HepG2 (cell line): ENCODE measurements at regions not wholly inside any gene's neighbourhood (a gene's known extent, or its start where the extent isn't known, plus 50 kb on each side); places are given as distances from the start of the nearest gene placed in this dataset.

ENCODE experiments used
- ATAC-seq: fragments of 200-7000 bp; cut with Tn5 transposase; 3 replicates; pipeline ENCODE4 v1.9.1; 2020; ENCODE audit warnings: mild to moderate bottlenecking, moderate library complexity
- BruUV-seq: library from RNA; stranded (reverse); fragments of 400-500 nt; replicated peaks from 2 replicates; lab custom pipeline; 2021; lab: Mats Ljungman, UMichigan
- CTCF ChIA-PET: fragments of 300-600 bp; formaldehyde crosslinking; extraction: SDS; loops from one replicate; lab custom pipeline; 2021; ENCODE audit warnings: low total read pairs, inconsistent platforms, low intra/inter-chr PET ratio; lab: Yijun Ruan, JAX
- POLR2A ChIA-PET: fragments of 350-600 bp; sonication (Branson Sonifier 250); formaldehyde crosslinking; loops from one replicate; lab custom pipeline; 2020; ENCODE audit warnings: antibody characterized with exemption, inconsistent platforms; lab: Yijun Ruan, JAX
- DNase-seq: peaks from one replicate; pipeline ENCODE4 v3.0.0-alpha.2; 2015; ENCODE audit warnings: low spot score
- FAIRE-seq: peaks from 3 replicates; lab custom pipeline; 2011; peaks lifted over from hg19 to GRCh38; lab: Jason Lieb, UNC
- H2AFZ ChIP-seq: one replicate; pipeline ENCODE4 v1.6.1; 2011; ENCODE audit warnings: low read length, inconsistent platforms
- H3K27ac ChIP-seq: fragments of 300-600 bp; 3 replicates; pipeline ENCODE4 v1.8.0; 2011; ENCODE audit warnings: mixed run types, mild to moderate bottlenecking, mixed read lengths, low read length, inconsistent platforms; ENCODE audit not compliant: insufficient read depth; ENCODE audit errors: extremely low read length
- H3K27me3 ChIP-seq, 2 experiments: fragments of 200-600 bp in 1 of 2; 2 replicates in 1 of 2; 3 replicates in 1 of 2; pipeline versions ENCODE4 v1.6.0 to v1.8.0; 2011; ENCODE audit warnings: low read length in 2 of 2, mild to moderate bottlenecking in 2 of 2, moderate library complexity in 2 of 2, inconsistent platforms in 1 of 2; ENCODE audit not compliant: insufficient read depth in 2 of 2, control insufficient read depth in 1 of 2
- H3K36me3 ChIP-seq, 2 experiments: fragments of 200-600 bp in 1 of 2; replicated peaks in 1 of 2; 2 replicates in 1 of 2; 3 replicates in 1 of 2; pipeline versions ENCODE4 v1.5.1 to v1.8.0; 2011; ENCODE audit warnings: low read length in 2 of 2, inconsistent platforms in 1 of 2; ENCODE audit not compliant: insufficient read depth in 2 of 2, control insufficient read depth in 1 of 2
- H3K4me1 ChIP-seq: 2 replicates; pipeline ENCODE4 v1.5.1; 2012; ENCODE audit warnings: low read length, inconsistent platforms; ENCODE audit not compliant: insufficient read depth
- H3K4me2 ChIP-seq: 2 replicates; pipeline ENCODE4 v1.6.0; 2011; ENCODE audit warnings: low read depth, low read length, inconsistent platforms
- H3K4me3 ChIP-seq, 3 experiments: fragments of 200-600 bp in 1 of 3; sonication (generic), shearing (Covaris generic) in 1 of 3; replicated peaks in 1 of 3; 2 replicates each; pipeline ENCODE4 v1.5.1; 2011 to 2016; ENCODE audit warnings: low read length in 3 of 3, inconsistent platforms in 2 of 3, low read depth in 2 of 3, mild to moderate bottlenecking in 2 of 3, control low read depth in 1 of 3, mixed read lengths in 1 of 3; ENCODE audit not compliant: insufficient read depth in 1 of 3
- H3K79me2 ChIP-seq: one replicate; pipeline ENCODE4 v1.6.1; 2011; ENCODE audit warnings: low read length, inconsistent platforms; ENCODE audit not compliant: insufficient read depth
- H3K9ac ChIP-seq: 2 replicates; pipeline ENCODE4 v1.6.0; 2011; ENCODE audit warnings: mild to moderate bottlenecking, low read depth, low read length, inconsistent platforms; ENCODE audit not compliant: insufficient read depth
- H3K9me3 ChIP-seq: 2 replicates; pipeline ENCODE4 v1.5.1; 2012; ENCODE audit warnings: mild to moderate bottlenecking, low read length
- H4K20me1 ChIP-seq: 2 replicates; pipeline ENCODE4 v1.6.0; 2011; ENCODE audit warnings: inconsistent platforms, mild to moderate bottlenecking, low read length, moderate library complexity; ENCODE audit not compliant: insufficient read depth
- ATF7 ChIP-seq, 2 experiments: fragments of 450-650 bp in 1 of 2; sonication (generic) in 1 of 2; formaldehyde crosslinking in 1 of 2; IDR thresholded peaks; 2 replicates each; pipeline versions ENCODE4 v1.4.0 to v1.6.1; 2016 to 2020; ENCODE audit warnings: antibody characterized with exemption in 1 of 2, mild to moderate bottlenecking in 1 of 2, missing genetic modification reagents in 1 of 2
- ATM ChIP-seq: fragments of 450-650 bp; IDR thresholded peaks from 2 replicates; pipeline ENCODE4 v1.7.1; 2017; ENCODE audit warnings: mild to moderate bottlenecking, borderline replicate concordance
- BCLAF1 ChIP-seq: fragments of 450-650 bp; IDR thresholded peaks from 2 replicates; pipeline ENCODE4 v1.6.1; 2017; ENCODE audit warnings: mild to moderate bottlenecking
- BHLHE40 ChIP-seq: IDR thresholded peaks from 2 replicates; pipeline ENCODE4 v1.6.1; 2011; ENCODE audit warnings: low read length, improper control_type of control experiment
- CHD4 ChIP-seq: fragments of 200-600 bp; sonication (generic); IDR thresholded peaks from 2 replicates; pipeline ENCODE4 v1.7.0; 2017; ENCODE audit warnings: mild to moderate bottlenecking, low read length, borderline replicate concordance
- CREB1 ChIP-seq, 2 experiments: fragments of 450-650 bp in 1 of 2; IDR thresholded peaks; 2 replicates each; pipeline ENCODE4 v1.6.1; 2016 to 2017; ENCODE audit warnings: control low read depth in 1 of 2, mild to moderate bottlenecking in 1 of 2, missing compliant biosample characterization in 1 of 2, missing genetic modification characterization in 1 of 2
- ELF1 ChIP-seq: sonication (generic); formaldehyde crosslinking; IDR thresholded peaks from 2 replicates; pipeline ENCODE4 v1.4.0; 2020; ENCODE audit warnings: missing genetic modification reagents
- HMG20A ChIP-seq: IDR thresholded peaks from 2 replicates; pipeline ENCODE4 v1.6.1; 2016; ENCODE audit warnings: borderline replicate concordance
- KLF11 ChIP-seq: IDR thresholded peaks from 2 replicates; pipeline ENCODE4 v1.6.1; 2016; ENCODE audit warnings: missing compliant biosample characterization
- UBTF ChIP-seq: sonication (generic); formaldehyde crosslinking; IDR thresholded peaks from 2 replicates; pipeline ENCODE4 v1.4.0; 2020; ENCODE audit warnings: mild to moderate bottlenecking, missing genetic modification reagents
- ZNF143 ChIP-seq: sonication (generic); formaldehyde crosslinking; IDR thresholded peaks from 2 replicates; pipeline ENCODE4 v1.4.0; 2020; ENCODE audit warnings: missing genetic modification reagents
- ZNF260 ChIP-seq: sonication (generic); formaldehyde crosslinking; IDR thresholded peaks from 2 replicates; pipeline ENCODE4 v1.4.0; 2020; ENCODE audit warnings: missing genetic modification reagents, low read depth, mild to moderate bottlenecking, borderline replicate concordance
- ZSCAN29 ChIP-seq: sonication (generic); formaldehyde crosslinking; conservative IDR thresholded peaks from 2 replicates; pipeline ENCODE4 v1.4.0; 2020; ENCODE audit warnings: mild to moderate bottlenecking, missing genetic modification reagents
- WGBS: methylation state at CpG from one replicate; pipeline ENCODE4 v1.1.6; 2017; ENCODE audit warnings: low lambda C conversion rate; 5-methylcytosine and 5-hydroxymethylcytosine counted together
- in situ Hi-C: cut with HindIII; loops from 2 replicates; pipeline ENCODE4 v1.10.0; 2017; ENCODE audit warnings: low pct_unique_long_range_greater_than_20kb; ENCODE audit not compliant: extremely low pct_ligation_motif_present
- intact Hi-C: fragments of 100-400 bp; cut with micrococcal nuclease; formaldehyde crosslinking; loops from one replicate; pipeline ENCODE4 v1.10.0; 2022; ENCODE audit not compliant: unreplicated experiment

DNA sequence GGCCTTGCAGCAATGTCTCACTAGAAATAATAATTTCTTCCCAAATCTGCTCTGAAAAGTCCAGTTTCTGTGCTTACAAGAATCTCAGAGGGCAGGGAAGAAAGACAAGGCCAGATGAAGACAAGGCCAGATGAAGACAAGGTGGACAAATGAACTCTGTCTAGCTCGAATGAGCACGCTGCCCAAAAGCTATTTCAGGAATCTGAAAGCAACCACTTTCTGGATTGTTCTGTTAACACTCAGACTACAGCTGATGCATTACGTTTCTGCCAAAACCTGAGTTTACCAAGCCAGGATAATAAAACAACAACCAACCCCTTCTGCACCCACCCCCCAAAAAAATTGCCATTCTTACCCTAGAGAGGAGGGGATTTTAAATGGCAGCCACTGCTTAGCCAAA, 1073.6 kb downstream of the SORCS3 start:
- TF ChIP-seq ZNF260 (CRISPR knock-in tag) = no peak
- TF ChIP-seq ATM = no peak
- no peak for TF ChIP-seq ZNF143 (CRISPR knock-in tag)
- no peak for TF ChIP-seq KLF11 (CRISPR knock-in tag)
- TF ChIP-seq ZSCAN29 (CRISPR knock-in tag) = no peak
- no peak for TF ChIP-seq BHLHE40
- TF ChIP-seq BCLAF1 = no peak
- Histone ChIP-seq H3K4me2 (no peak overlapping the region), H3K9me3 (peaks cover 90% of the 10 kb centered on the region), H3K4me1 (no peaks in the 10 kb centered on the region), H3K4me3 (no peak overlapping the region), H3K27ac (no peak overlapping the region), H3K36me3 (no peaks in the 10 kb centered on the region), H3K9ac (no peak overlapping the region), H4K20me1 (no peaks in the 10 kb centered on the region), H3K27me3 (no peaks in the 10 kb centered on the region), H2AFZ (no peak overlapping the region), H3K79me2 (no peaks in the 10 kb centered on the region)
- intact Hi-C loops (no loop called here), in situ Hi-C loops (no loop called here)
- FAIRE-seq = no peak
- ATAC-seq = no peak
- ChIA-PET POLR2A (no interaction called here), CTCF (no interaction called here)
- DNase-seq = no peak
- no TSS peak for BruUV-seq
- 6% methylated on average over 2 of the region's 3 CpGs for WGBS

DNA sequence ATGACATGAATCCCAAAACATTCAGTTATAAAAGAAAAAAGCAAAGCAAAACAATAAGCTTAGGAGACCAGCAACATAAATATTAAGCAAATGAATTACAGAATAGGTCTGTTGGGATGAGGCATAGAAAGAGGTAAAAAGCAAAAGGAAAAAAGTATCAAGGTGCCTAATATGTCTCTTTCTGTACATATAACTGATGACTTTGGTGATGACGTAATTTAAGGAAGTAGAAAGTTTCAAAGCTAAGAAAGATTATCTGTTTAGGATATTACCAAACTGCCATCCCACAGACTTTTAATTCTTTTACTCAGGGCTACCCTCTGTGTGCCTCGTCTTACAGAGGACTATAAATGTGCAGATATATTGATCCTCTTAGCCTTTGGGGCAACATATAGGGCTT, 1066.5 kb downstream of the SORCS3 start:
- Histone ChIP-seq H3K4me2 (no peak overlapping the region), H3K79me2 (no peaks in the 10 kb centered on the region), H3K27ac (no peak overlapping the region), H2AFZ (no peak overlapping the region), H3K4me3 (no peak overlapping the region), H3K27me3 (no peaks in the 10 kb centered on the region), H3K4me1 (no peaks in the 10 kb centered on the region), H4K20me1 (no peaks in the 10 kb centered on the region), H3K36me3 (no peaks in the 10 kb centered on the region), H3K9ac (no peak overlapping the region), H3K9me3 (peaks cover 27% of the 10 kb centered on the region)
- intact Hi-C loops (no loop called here), in situ Hi-C loops (no loop called here)
- ChIA-PET CTCF (no interaction called here), POLR2A (no interaction called here)
- FAIRE-seq = no peak
- no TSS peak for BruUV-seq
- WGBS = 0% methylated on average over 2 of the region's 2 CpGs
- ATAC-seq = no peak
- DNase-seq = no peak
- no peak for TF ChIP-seq CHD4
- TF ChIP-seq UBTF (CRISPR knock-in tag) = no peak
- TF ChIP-seq CREB1 (IDR thresholded peaks at IDR 0.05) = peak; percentile 71
- TF ChIP-seq CREB1 (CRISPR knock-in tag; IDR thresholded peaks at IDR 0.05) = no peak
- no peak for TF ChIP-seq ELF1
- TF ChIP-seq HMG20A (CRISPR knock-in tag) = no peak
- TF ChIP-seq ATF7 (IDR thresholded peaks at IDR 0.05) = peak; percentile 93
- TF ChIP-seq ATF7 (CRISPR knock-in tag; IDR thresholded peaks at IDR 0.05) = no peak
